ENCODE measurements at regions not wholly inside any gene's neighbourhood (a gene's known extent, or its start where the extent isn't known, plus 50 kb on each side); places are given as distances from the start of the nearest gene placed in this dataset.

- in situ Hi-C loops (cut with HindIII; ENCODE audit: low pct_unique_long_range_greater_than_20kb, low sequenced_read_pairs), result no loop called here
- no peaks in the 10 kb centered on the region for H3K27me3 ChIP-seq (ENCODE audit: control insufficient read depth, insufficient read depth, low read length)
- TF ChIP-seq, protein P1, sequence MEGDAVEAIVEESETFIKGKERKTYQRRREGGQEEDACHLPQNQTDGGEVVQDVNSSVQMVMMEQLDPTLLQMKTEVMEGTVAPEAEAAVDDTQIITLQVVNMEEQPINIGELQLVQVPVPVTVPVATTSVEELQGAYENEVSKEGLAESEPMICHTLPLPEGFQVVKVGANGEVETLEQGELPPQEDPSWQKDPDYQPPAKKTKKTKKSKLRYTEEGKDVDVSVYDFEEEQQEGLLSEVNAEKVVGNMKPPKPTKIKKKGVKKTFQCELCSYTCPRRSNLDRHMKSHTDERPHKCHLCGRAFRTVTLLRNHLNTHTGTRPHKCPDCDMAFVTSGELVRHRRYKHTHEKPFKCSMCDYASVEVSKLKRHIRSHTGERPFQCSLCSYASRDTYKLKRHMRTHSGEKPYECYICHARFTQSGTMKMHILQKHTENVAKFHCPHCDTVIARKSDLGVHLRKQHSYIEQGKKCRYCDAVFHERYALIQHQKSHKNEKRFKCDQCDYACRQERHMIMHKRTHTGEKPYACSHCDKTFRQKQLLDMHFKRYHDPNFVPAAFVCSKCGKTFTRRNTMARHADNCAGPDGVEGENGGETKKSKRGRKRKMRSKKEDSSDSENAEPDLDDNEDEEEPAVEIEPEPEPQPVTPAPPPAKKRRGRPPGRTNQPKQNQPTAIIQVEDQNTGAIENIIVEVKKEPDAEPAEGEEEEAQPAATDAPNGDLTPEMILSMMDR (IDR thresholded peaks at IDR 0.05), result no peak
- no peak for TF ChIP-seq POLR2AphosphoS5 (IDR thresholded peaks at IDR 0.05; ENCODE audit: low read depth, low read length)
- TF ChIP-seq, protein P2, sequence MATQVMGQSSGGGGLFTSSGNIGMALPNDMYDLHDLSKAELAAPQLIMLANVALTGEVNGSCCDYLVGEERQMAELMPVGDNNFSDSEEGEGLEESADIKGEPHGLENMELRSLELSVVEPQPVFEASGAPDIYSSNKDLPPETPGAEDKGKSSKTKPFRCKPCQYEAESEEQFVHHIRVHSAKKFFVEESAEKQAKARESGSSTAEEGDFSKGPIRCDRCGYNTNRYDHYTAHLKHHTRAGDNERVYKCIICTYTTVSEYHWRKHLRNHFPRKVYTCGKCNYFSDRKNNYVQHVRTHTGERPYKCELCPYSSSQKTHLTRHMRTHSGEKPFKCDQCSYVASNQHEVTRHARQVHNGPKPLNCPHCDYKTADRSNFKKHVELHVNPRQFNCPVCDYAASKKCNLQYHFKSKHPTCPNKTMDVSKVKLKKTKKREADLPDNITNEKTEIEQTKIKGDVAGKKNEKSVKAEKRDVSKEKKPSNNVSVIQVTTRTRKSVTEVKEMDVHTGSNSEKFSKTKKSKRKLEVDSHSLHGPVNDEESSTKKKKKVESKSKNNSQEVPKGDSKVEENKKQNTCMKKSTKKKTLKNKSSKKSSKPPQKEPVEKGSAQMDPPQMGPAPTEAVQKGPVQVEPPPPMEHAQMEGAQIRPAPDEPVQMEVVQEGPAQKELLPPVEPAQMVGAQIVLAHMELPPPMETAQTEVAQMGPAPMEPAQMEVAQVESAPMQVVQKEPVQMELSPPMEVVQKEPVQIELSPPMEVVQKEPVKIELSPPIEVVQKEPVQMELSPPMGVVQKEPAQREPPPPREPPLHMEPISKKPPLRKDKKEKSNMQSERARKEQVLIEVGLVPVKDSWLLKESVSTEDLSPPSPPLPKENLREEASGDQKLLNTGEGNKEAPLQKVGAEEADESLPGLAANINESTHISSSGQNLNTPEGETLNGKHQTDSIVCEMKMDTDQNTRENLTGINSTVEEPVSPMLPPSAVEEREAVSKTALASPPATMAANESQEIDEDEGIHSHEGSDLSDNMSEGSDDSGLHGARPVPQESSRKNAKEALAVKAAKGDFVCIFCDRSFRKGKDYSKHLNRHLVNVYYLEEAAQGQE (IDR thresholded peaks at IDR 0.05; ENCODE audit: insufficient read depth in 1 of 2, low read depth in 2 of 2, low read length in 1 of 2), result no peak
- no peak for TF ChIP-seq SIN3A (IDR thresholded peaks at IDR 0.05; ENCODE audit: borderline replicate concordance, insufficient read depth, low read depth, low read length)
- no peak for TF ChIP-seq TCF7L2 (IDR thresholded peaks at IDR 0.05; ENCODE audit: low read depth, low read length)
- H3K4me3 ChIP-seq (ENCODE audit: low read depth in 2 of 2, low read length in 2 of 2), result no peak overlapping the region
- BruUV-seq (replicated peaks), result no TSS peak
- no peak overlapping the region for H3K27ac ChIP-seq (ENCODE audit: low read length)
- H3K36me3 ChIP-seq (ENCODE audit: control insufficient read depth, insufficient read depth, low read length), result no peaks in the 10 kb centered on the region
- no peak for DNase-seq (ENCODE audit: low read depth, low spot score)
- ATAC-seq, result peak; percentile 47; the same call in 1 of the 2 replicates
- H3K9me3 ChIP-seq (ENCODE audit: control insufficient read depth, insufficient read depth, low read depth, low read length), result no peaks in the 10 kb centered on the region
- intact Hi-C loops (cut with micrococcal nuclease; ENCODE audit: unreplicated experiment), result no loop called here
- POLR2A ChIA-PET, result no interaction called here
- H3K4me1 ChIP-seq (ENCODE audit: control insufficient read depth, insufficient read depth, low read length), result no peaks in the 10 kb centered on the region
- CTCF ChIA-PET, result no interaction called here
Observed at GRCh38 chr3:72347819-72348319, 500.4 kb downstream of the SHQ1 start.

- in situ Hi-C loops (cut with HindIII; ENCODE audit: low pct_unique_long_range_greater_than_20kb, low sequenced_read_pairs), result no loop called here
- no peak for ATAC-seq
- intact Hi-C loops (cut with micrococcal nuclease; ENCODE audit: unreplicated experiment), result no loop called here
Observed at GRCh38 chr3:72346526-72346926, 501.7 kb downstream of the SHQ1 start.

More at GRCh38 chr3:72346526-72346926, 501.7 kb downstream of the SHQ1 start:
- ChIA-PET POLR2A (no interaction called here), CTCF (no interaction called here)
- no peak for DNase-seq (ENCODE audit: low read depth, low spot score)
- H3K36me3 ChIP-seq (ENCODE audit: control insufficient read depth, insufficient read depth, low read length), result no peaks in the 10 kb centered on the region
- no peak overlapping the region for H3K27ac ChIP-seq (ENCODE audit: low read length)
- H3K27me3 ChIP-seq (ENCODE audit: control insufficient read depth, insufficient read depth, low read length), result no peaks in the 10 kb centered on the region
- H3K4me1 ChIP-seq (ENCODE audit: control insufficient read depth, insufficient read depth, low read length), result no peaks in the 10 kb centered on the region; the same call in 1 of the 2 replicates
- H3K9me3 ChIP-seq (ENCODE audit: control insufficient read depth, insufficient read depth, low read depth, low read length), result no peaks in the 10 kb centered on the region
- TF ChIP-seq, protein P1 (IDR thresholded peaks at IDR 0.05), result no peak
- TF ChIP-seq POLR2AphosphoS5 (IDR thresholded peaks at IDR 0.05; ENCODE audit: low read depth, low read length), result no peak
- no peak for TF ChIP-seq TCF7L2 (IDR thresholded peaks at IDR 0.05; ENCODE audit: low read depth, low read length)
- TF ChIP-seq SIN3A (IDR thresholded peaks at IDR 0.05; ENCODE audit: borderline replicate concordance, insufficient read depth, low read depth, low read length), result no peak
- TF ChIP-seq, protein P2 (IDR thresholded peaks at IDR 0.05; ENCODE audit: insufficient read depth in 1 of 2, low read depth in 2 of 2, low read length in 1 of 2), result no peak
- BruUV-seq (replicated peaks), result no TSS peak
- H3K4me3 ChIP-seq (ENCODE audit: low read depth in 2 of 2, low read length in 2 of 2), result no peak overlapping the region
